ENCODE measurements at regions not wholly inside any gene's neighbourhood (a gene's known extent, or its start where the extent isn't known, plus 50 kb on each side); places are given as distances from the start of the nearest gene placed in this dataset.
A peak's percentile ranks its signal among the peaks of the same experiment; 100 is the strongest.
"Not testable (repeated sequence)": the region's sequence is repeated elsewhere in the genome, so short reads cannot be mapped to it uniquely, and the experiment has no call there.

DNA sequence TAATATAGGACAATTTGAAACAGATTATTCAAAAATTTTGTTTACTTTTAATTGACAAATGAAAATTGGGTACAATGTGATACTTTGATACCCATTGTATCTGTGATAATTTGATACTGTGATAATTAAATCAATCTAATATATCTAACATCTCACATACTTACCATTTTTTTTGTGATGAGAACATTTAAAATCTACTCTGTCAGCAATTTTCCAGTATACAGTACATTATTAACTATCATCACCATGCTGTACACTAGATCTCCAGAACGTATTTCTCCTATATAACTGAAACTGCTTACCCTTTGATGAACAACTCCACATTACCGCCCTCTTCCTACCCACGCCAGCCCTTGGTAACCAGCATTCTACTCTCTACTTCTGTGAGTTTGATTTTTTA lies 139.7 kb upstream of the TFPI start:
- no peaks in the 10 kb centered on the region for H3K9me3 ChIP-seq (ENCODE audit: insufficient read depth in 2 of 2, low read depth in 1 of 2, low read length in 1 of 2)
- no peak overlapping the region for H2BK5ac ChIP-seq (ENCODE audit: low read depth, low read length)
- no peak overlapping the region for H3K23ac ChIP-seq (ENCODE audit: insufficient read length)
- no peaks in the 10 kb centered on the region for H3K79me1 ChIP-seq (ENCODE audit: low read depth, low read length)
- H3K27me3 ChIP-seq (replicated peaks in 1 of 4; ENCODE audit: control insufficient read depth in 3 of 4, extremely low read depth in 1 of 4, insufficient read depth in 3 of 4, low read length in 3 of 4), result no peaks in the 10 kb centered on the region
- H4K20me1 ChIP-seq (replicated peaks in 1 of 2; ENCODE audit: control insufficient read depth in 1 of 2, insufficient read depth in 2 of 2, low read length in 2 of 2), result no peaks in the 10 kb centered on the region
- no peak overlapping the region for H2BK20ac ChIP-seq (ENCODE audit: low read length)
- no peak overlapping the region for H3K56ac ChIP-seq (replicated peaks; ENCODE audit: insufficient read length, low read depth, low read length)
- no peak overlapping the region for H3K18ac ChIP-seq (ENCODE audit: extremely low read depth, low read length)
- H3K36me3 ChIP-seq (ENCODE audit: control insufficient read depth in 2 of 4, insufficient read depth in 4 of 4, low read length in 3 of 4), result no peaks in the 10 kb centered on the region
- FAIRE-seq (no peak), DNase-seq (ENCODE audit: low read depth in 1 of 2, low spot score in 2 of 2) (no peak)
- no peaks in the 10 kb centered on the region for H3K23me2 ChIP-seq (ENCODE audit: low read depth, low read length)
- no peaks in the 10 kb centered on the region for H3K79me2 ChIP-seq (ENCODE audit: control insufficient read depth in 1 of 2, insufficient read depth in 2 of 2, low read length in 2 of 2)
- no peak overlapping the region for H3K14ac ChIP-seq (ENCODE audit: insufficient read length)
- H2BK15ac ChIP-seq (ENCODE audit: low read length), result no peak overlapping the region
- H3K4me2 ChIP-seq (ENCODE audit: insufficient read depth in 1 of 2, low read depth in 2 of 2, low read length in 2 of 2), result no peak overlapping the region
- no peak overlapping the region for H4K8ac ChIP-seq (ENCODE audit: extremely low read depth, insufficient read depth, low read length)
- no peak overlapping the region for H2BK12ac ChIP-seq (ENCODE audit: low read depth, low read length)
- WGBS, 2 experiments (ENCODE audit: extremely low coverage in 1 of 2, insufficient coverage in 1 of 2, insufficient read length in 1 of 2, insufficient replicate concordance in 2 of 2, low coverage in 1 of 2, low lambda C conversion rate in 2 of 2, missing lambda C conversion rate in 1 of 2), result 88% methylated on average over 3 of the region's 3 CpGs; no CpG with 5 or more reads in 1 of the 2 experiments
- no peak overlapping the region for H2AK5ac ChIP-seq (ENCODE audit: low read depth, low read length)
- no peak overlapping the region for H4K91ac ChIP-seq (replicated peaks; ENCODE audit: insufficient read length, low read length)
- H3K4me1 ChIP-seq (replicated peaks in 1 of 4; ENCODE audit: control insufficient read depth in 3 of 4, insufficient read depth in 4 of 4, low read length in 3 of 4), result 0 out of 7 replicates have a peak, but pooled peaks cover 0 to 2% (median 0%) of the 10 kb centered on the region in 4 experiments
- POLR2A ChIA-PET (ENCODE audit: partially characterized antibody), result no interaction called here
- no peak overlapping the region for H3K27ac ChIP-seq (ENCODE audit: low read depth, low read length)
- TF ChIP-seq MAFK (IDR thresholded peaks at IDR 0.05; ENCODE audit: low read depth, low read length), result peak; percentile 31; the same call in 1 of the 2 replicates
- TF ChIP-seq BACH1 (IDR thresholded peaks at IDR 0.05; ENCODE audit: low read length), result no peak
- no peak overlapping the region for H4K5ac ChIP-seq (ENCODE audit: insufficient read length, low read depth, low read length)
- no peak overlapping the region for H2BK120ac ChIP-seq (replicated peaks; ENCODE audit: low read depth, low read length)
- CTCF ChIA-PET (ENCODE audit: partially characterized antibody), result interaction anchor here (1.5 kb wide), 1 partner anchor 11 kb away, joined by 3 read pairs; no protein-coding TSS in a partner anchor
- no peak overlapping the region for H3K4ac ChIP-seq (replicated peaks; ENCODE audit: insufficient read length, low read depth, low read length)
- H2AFZ ChIP-seq (ENCODE audit: low read length), result no peak overlapping the region
- H3K9ac ChIP-seq (replicated peaks in 1 of 4; ENCODE audit: extremely low read depth in 1 of 4, low read depth in 3 of 4, low read length in 3 of 4), result no peak overlapping the region
- H3K4me3 ChIP-seq (ENCODE audit: extremely low read depth in 1 of 4, insufficient read depth in 2 of 4, low read depth in 3 of 4, low read length in 4 of 4), result no peak overlapping the region

DNA sequence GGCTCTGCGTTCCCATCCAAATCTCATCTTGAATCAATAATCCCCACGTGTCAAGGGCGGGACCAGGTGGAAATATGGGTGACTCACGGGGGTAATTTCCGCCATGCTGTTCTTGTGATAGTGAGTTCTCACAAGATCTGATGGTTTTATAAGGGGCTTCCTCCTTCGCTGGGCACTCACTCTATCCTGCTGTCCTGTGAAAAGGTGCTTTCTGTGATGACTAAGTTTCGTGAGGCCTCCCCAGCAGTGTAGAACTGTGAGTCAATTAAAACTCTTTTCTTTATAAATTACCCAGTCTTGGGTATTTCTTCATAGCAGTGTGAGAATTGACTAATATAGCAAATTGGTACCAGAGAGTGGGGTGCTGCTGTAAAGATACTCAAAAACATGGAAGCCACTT lies 142.4 kb upstream of the TFPI start:
- WGBS, 2 experiments (ENCODE audit: extremely low coverage in 1 of 2, insufficient coverage in 1 of 2, insufficient read length in 1 of 2, insufficient replicate concordance in 2 of 2, low coverage in 1 of 2, low lambda C conversion rate in 2 of 2, missing lambda C conversion rate in 1 of 2), result 89% methylated on average over 7 of the region's 7 CpGs; no CpG with 5 or more reads in 1 of the 2 experiments
- H2AK5ac ChIP-seq (ENCODE audit: low read depth, low read length); H2AFZ ChIP-seq (ENCODE audit: low read length); H4K20me1 ChIP-seq (replicated peaks in 1 of 2; ENCODE audit: control insufficient read depth in 1 of 2, insufficient read depth in 2 of 2, low read length in 2 of 2); H3K4me3 ChIP-seq (ENCODE audit: extremely low read depth in 1 of 4, insufficient read depth in 2 of 4, low read depth in 3 of 4, low read length in 4 of 4); H3K9me3 ChIP-seq (ENCODE audit: insufficient read depth in 2 of 2, low read depth in 1 of 2, low read length in 1 of 2); H3K79me2 ChIP-seq (ENCODE audit: control insufficient read depth in 1 of 2, insufficient read depth in 2 of 2, low read length in 2 of 2); DNase-seq (ENCODE audit: low read depth in 1 of 2, low spot score in 2 of 2); H2BK5ac ChIP-seq (ENCODE audit: low read depth, low read length); H3K27ac ChIP-seq (ENCODE audit: low read depth, low read length); H4K5ac ChIP-seq (ENCODE audit: insufficient read length, low read depth, low read length); H3K23ac ChIP-seq (ENCODE audit: insufficient read length); H3K56ac ChIP-seq (replicated peaks; ENCODE audit: insufficient read length, low read depth, low read length); H2BK15ac ChIP-seq (ENCODE audit: low read length); H3K36me3 ChIP-seq (ENCODE audit: control insufficient read depth in 2 of 4, insufficient read depth in 4 of 4, low read length in 3 of 4); H3K18ac ChIP-seq (ENCODE audit: extremely low read depth, low read length); H2BK12ac ChIP-seq (ENCODE audit: low read depth, low read length); H3K4me2 ChIP-seq (ENCODE audit: insufficient read depth in 1 of 2, low read depth in 2 of 2, low read length in 2 of 2); FAIRE-seq; H4K8ac ChIP-seq (ENCODE audit: extremely low read depth, insufficient read depth, low read length); H2BK20ac ChIP-seq (ENCODE audit: low read length); CTCF ChIA-PET (ENCODE audit: partially characterized antibody); H3K4ac ChIP-seq (replicated peaks; ENCODE audit: insufficient read length, low read depth, low read length); H3K79me1 ChIP-seq (ENCODE audit: low read depth, low read length); H3K9ac ChIP-seq (replicated peaks in 1 of 4; ENCODE audit: extremely low read depth in 1 of 4, low read depth in 3 of 4, low read length in 3 of 4); H3K14ac ChIP-seq (ENCODE audit: insufficient read length); H3K27me3 ChIP-seq (replicated peaks in 1 of 4; ENCODE audit: control insufficient read depth in 3 of 4, extremely low read depth in 1 of 4, insufficient read depth in 3 of 4, low read length in 3 of 4); H4K91ac ChIP-seq (replicated peaks; ENCODE audit: insufficient read length, low read length); H2BK120ac ChIP-seq (replicated peaks; ENCODE audit: low read depth, low read length); H3K23me2 ChIP-seq (ENCODE audit: low read depth, low read length); POLR2A ChIA-PET (ENCODE audit: partially characterized antibody): not testable (repeated sequence)
- H3K4me1 ChIP-seq (replicated peaks in 1 of 4; ENCODE audit: control insufficient read depth in 3 of 4, insufficient read depth in 4 of 4, low read length in 3 of 4), result peaks cover 0 to 19% (median 3%) of the 10 kb centered on the region in 4 experiments; a peak in 3 of 7 replicates

Measured in H1 (cell line).